HG03469 (cell line): ENCODE measurements at regions not wholly inside any gene's neighbourhood (a gene's known extent, or its start where the extent isn't known, plus 50 kb on each side); places are given as distances from the start of the nearest gene placed in this dataset.
"Not testable (repeated sequence)": the region's sequence is repeated elsewhere in the genome, so short reads cannot be mapped to it uniquely, and the experiment has no call there.

Experiments
- ATAC-seq: cut with Tn5 transposase; IDR thresholded peaks from one replicate; pipeline ENCODE4 v1.9.1; 2021; ENCODE audit warnings: mild to moderate bottlenecking, moderate library complexity, moderate number of reproducible peaks; ENCODE audit not compliant: unreplicated experiment

- no peak for ATAC-seq
These were observed 370.6 kb upstream of the LRRC3B start for GRCh38 chr3:26252001-26252400.

DNA sequence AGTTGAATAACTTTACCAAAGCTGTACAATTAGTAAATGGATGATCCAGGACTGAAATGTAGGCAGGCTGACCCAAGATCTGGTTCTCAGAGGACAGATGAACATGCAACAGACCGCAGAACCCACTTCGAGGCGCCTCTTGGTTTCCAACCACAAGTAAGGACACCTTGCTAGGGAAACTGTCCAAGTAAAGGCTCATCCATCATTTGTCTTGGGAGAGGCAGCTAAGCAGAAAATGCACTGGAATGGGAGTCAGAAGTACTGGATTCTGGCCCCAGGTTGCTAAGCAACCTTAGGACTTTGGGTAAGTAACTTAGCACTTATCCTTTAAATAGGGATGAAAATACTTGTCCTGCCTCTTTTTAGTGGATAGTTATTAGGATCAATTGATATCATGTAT lies 366.3 kb upstream of the LRRC3B start:
- no peak for ATAC-seq

- ATAC-seq = no peak
These were observed 363.4 kb upstream of the LRRC3B start for GRCh38 chr3:26259176-26259575.

- no peak for ATAC-seq
These were observed 362.4 kb upstream of the LRRC3B start for GRCh38 chr3:26260139-26260538.

DNA sequence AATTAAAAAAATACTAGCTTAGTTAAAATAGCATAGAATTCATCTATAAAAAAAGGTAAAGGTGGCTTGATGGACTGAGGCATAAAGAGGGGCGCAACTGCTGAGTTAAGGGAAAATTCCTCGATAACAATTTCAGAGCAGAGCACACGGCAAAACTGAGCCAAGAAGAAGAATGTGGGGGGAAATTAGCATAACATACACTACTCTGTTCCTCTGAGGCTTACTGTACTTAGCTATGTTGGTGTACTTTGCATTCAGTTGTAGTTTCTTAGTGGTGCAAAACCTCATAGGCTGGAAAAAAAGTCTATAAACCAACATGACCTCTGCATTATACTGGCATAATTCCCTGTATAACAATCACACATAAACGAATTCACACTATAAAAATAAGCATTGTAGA lies 357.9 kb upstream of the LRRC3B start:
- ATAC-seq = no peak

- ATAC-seq = no peak
These were observed 350.7 kb upstream of the LRRC3B start for GRCh38 chr3:26271848-26272247.

GRCh38 chr3:26273196-26273595 lies 349.4 kb upstream of the LRRC3B start:
- no peak for ATAC-seq

DNA sequence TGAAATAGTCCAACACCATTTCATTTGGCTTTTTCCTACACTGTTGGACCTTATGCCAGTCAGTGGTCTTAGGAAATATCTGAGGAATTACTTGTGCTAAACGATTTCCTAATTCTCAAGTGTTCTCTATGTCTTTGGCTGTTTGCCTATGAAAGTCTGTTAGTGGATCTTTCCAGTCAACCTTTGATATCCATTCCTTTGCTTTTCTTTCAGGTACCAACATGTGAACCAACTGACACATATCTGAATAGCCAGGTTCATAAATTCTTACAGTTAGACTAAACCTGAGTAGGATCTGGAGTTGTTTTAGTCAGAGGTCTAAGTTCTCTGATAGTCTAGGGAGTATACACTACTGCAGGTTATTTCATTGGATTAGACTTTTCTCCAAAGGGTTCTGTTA lies 343.5 kb upstream of the LRRC3B start:
- no peak for ATAC-seq

DNA sequence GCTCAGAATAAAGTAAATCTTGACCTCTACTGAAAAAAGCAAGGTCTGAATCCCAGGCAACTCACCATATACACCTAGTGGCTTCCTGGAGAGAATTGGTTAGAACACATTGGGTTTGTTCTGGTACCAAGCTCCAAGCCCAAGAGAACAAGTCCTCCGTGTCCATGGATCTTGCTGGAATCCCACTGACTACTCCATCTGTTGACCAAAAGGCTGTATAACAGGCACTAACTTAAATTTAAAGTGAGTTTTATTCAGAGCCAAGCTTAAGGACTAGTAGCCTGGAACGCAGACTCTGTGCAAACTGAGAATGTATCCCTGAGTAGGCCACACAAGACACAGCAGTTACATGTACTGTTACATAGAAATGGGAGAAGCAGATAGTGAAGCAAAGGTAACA lies 342.1 kb upstream of the LRRC3B start:
- ATAC-seq = no peak

DNA sequence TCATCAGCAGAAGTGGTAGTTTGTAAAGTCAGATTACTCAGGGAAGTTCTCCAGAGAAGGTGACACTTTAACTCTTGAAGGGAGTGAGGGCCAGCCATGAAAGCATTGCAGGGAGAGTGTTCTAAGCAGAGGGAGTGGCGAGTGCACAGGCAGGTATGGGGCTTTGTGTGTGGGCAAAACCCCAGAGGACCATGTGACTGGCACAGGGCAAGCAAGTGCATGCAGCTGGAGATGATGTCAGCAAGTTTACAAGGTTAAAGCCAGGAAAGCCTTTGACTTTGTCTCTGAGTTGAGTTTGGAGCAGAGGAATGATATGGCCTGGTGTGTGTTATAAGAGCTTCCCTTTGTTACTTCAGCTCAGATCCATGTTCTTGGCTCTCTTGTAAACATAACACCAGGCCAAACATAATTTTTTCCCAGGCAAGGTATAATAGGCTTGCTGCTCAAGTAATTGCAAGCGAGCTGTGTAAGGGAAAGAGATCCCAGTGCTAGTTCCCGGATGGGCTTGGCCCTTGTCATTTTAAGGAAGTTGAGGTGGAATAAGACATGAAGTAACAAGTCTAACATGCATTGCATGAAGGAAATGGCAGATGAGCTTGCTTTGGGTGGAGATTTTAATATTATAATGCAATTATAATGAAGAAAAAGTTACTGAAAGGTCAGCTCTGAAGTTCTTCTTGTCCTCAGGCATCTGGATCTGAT lies 341.1 kb upstream of the LRRC3B start:
- no peak for ATAC-seq

DNA sequence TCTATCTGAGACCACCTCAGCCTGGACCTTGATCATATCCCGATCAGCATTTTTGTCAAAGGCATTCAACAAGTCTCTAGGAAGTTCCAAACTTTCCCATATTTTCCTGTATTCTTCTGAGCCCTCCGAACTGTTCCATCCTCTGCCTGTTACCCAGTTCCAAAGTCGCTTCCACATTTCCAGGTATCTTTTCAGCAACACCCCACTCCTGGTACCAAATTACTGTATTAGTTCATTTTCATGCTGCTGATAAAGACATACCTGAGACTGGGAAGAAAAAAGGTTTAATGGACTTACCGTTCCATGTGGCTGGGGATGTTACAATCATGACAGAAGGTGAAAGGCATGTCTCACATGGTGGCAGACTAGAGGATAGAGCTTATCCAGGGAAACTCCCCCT lies 338.1 kb upstream of the LRRC3B start:
- not testable (repeated sequence) for ATAC-seq

- no peak for ATAC-seq
These were observed 330.7 kb upstream of the LRRC3B start for GRCh38 chr3:26291840-26292239.

GRCh38 chr3:26292780-26293179 lies 329.8 kb upstream of the LRRC3B start:
- ATAC-seq = no peak

DNA sequence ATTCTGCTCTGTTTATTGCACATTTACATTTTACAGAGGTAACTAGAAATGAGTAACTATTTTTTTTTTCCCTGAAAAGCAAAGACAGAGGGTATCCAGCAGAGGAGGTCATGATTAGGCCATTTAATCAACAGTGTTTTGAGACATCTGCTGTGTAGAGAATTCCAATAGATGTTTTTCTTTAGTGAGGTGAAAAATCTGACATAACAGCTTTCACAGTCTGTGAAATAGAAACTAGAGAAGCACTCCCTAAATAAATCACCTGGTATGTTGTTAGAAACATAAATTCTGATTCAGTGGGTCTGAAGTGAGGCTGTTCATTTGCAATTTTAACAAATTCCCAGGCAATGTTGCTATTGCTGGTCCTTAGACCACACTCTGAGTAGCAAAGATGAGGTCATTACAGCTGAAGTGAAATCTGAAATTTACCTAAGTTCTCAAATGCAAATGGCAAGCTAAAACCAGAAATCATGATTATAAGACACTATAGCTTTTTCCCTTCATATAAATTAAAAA lies 329.2 kb upstream of the LRRC3B start:
- no peak for ATAC-seq

GRCh38 chr3:26307192-26307591 lies 315.4 kb upstream of the LRRC3B start:
- no peak for ATAC-seq

DNA sequence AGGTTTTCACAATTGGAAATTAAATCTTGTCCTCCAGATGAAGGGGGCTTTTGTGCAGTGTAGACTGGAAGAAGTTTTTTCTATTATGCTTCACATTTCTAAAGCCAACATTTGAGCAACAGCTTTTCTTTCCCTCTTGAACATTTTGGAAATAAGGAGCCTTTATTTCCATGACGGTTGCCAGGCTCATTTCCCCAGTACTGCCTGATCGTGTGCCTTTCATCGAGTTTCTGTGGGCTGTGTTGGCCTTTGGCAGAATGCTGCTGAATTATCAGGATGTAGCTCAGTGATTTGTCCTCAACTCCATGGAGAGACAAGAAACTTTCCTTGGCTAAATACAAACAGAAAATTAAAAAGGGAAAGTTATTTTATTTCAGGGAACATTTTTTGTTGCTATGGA lies 314.8 kb upstream of the LRRC3B start:
- no peak for ATAC-seq

- no peak for ATAC-seq
These were observed 314.1 kb upstream of the LRRC3B start for GRCh38 chr3:26308454-26308853.

DNA sequence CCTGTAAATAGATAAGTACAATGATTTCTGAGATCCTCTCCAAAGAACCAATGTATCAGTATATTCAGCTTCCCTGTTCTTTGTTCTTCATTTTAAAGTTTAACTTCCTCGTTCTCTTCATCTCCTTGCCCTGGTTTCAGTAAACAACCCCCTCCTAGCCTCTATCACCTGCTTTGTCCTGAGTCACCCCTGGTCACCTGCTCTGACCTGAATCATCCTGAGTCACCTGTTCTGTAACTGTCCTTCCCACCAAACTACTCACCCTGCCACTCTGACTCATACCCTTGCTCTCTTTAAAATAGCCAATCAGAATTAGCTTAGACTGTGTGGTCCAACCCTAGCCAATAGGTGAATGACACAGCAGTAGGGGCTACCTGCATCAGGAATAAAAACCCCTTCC lies 313.0 kb upstream of the LRRC3B start:
- ATAC-seq = not testable (repeated sequence)

GRCh38 chr3:26312816-26313215 lies 309.8 kb upstream of the LRRC3B start:
- ATAC-seq = no peak

DNA sequence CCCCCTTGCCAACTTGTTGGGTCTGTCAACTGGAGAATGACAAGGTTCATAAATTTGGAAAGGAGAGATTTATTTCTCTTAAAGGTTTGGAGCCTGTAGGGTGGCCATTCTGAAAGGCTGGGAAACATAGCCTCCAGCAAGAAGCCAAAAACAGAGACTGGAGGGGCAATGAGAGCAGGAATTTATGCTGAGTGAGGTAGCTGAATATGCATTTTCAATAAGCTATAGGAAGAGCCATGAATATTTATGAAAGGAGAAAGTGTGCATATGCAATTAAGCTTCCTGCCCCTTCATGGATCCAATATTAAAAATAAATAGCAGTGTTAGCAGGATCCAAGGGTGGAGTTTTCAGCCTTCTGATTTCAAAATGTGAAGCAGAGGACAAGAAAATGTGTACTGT lies 306.1 kb upstream of the LRRC3B start:
- ATAC-seq = no peak

DNA sequence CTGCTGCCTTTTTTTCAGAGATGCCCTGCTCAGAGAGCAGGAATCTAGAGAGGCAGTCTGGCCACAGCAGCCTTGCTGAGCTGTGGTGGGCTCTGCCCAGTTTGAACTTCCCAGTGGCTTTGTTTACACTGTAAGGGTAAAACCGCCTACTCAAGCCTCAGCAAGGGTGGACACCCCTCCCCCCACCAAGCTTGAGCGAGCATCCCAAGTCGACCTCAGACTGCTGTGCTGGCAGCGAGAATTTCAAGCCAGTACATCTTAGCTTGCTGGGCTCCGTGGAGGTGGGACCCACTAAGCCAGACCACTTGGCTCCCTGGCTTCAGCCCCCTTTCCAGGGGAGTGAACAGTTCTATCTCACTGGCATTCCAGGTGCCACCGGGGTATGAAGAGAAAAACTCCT lies 298.8 kb upstream of the LRRC3B start:
- not testable (repeated sequence) for ATAC-seq

- ATAC-seq = no peak
These were observed 282.6 kb upstream of the LRRC3B start for GRCh38 chr3:26340001-26340400.

GRCh38 chr3:26343647-26344046 lies 278.9 kb upstream of the LRRC3B start:
- ATAC-seq = no peak
